ENCODE measurements at regions not wholly inside any gene's neighbourhood (a gene's known extent, or its start where the extent isn't known, plus 50 kb on each side); places are given as distances from the start of the nearest gene placed in this dataset.

DNA sequence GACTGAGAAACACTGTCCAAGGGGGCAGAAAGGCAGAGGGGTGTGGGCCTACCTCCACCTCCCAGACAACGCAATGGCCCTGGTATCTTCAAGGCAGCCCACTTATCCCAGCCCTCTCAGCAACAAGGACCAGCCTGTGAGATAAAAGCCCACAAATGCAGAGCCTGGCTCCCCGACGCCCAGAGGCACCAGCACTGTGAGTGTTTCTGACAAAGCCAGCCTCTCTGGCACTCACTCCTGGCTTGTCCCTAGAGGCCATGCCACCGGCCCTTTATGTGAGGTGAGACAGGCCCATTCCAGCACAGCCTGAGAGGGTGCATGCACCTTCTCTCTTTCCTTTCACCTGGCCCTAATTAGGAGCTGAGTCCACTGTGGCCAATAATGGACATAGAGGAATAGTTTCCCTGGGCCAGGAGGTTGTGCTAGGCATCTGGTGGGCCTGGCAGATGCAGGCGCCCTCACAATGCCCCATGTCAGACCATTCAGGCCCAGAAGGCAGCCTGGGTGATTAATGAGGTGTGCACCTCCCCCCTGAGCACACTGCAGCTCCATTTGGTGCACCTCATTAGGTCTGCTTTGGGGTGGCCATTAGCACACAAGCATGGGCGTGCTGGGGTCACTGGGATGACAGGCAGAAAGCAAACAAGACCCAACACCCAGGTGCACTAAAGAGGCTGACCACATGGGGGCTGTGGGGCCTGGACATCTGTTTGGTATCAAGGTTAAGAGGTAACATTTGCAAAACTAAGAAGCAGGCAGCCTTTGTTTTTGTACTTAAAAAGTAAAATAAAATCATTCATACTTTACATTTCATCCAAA, 176.0 kb downstream of the MED10 start:
- no peak for DNase-seq (ENCODE audit: extremely low spot score, unreplicated experiment)
- H3K9me3 Mint-ChIP-seq = peaks cover under 1% of the 10 kb centered on the region
- H3K27ac Mint-ChIP-seq = no peak overlapping the region
- TF ChIP-seq CTCF (conservative IDR thresholded peaks at IDR 0.05) = peak; percentile 63
- no peak overlapping the region for H3K4me3 Mint-ChIP-seq
- no peaks in the 10 kb centered on the region for H3K36me3 Mint-ChIP-seq
- H3K4me1 Mint-ChIP-seq (ENCODE audit: unreplicated experiment) = no peaks in the 10 kb centered on the region
- H3K27me3 Mint-ChIP-seq = no peaks in the 10 kb centered on the region

DNA sequence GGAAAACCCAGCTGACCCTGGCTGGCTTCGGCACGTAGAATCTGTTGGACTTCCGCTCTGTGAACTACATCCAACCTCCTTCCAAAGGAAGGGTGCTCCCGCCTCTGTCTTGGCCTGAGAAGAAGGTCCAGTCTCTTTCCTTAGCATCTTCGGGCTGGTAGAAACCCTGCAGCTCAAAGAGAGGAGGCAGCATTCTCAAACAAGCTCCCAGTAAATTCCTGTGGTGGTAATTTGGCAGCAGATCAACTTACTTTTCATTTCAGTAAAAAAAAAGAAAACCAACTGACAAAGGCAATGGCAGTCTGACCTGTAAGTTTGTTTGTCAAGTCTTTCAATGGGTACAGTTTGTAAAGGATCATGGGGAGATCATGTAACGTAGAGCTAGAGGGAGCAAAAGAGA, 176.7 kb downstream of the MED10 start:
- DNase-seq (ENCODE audit: extremely low spot score, unreplicated experiment) = no peak
- TF ChIP-seq CTCF (conservative IDR thresholded peaks at IDR 0.05) = no peak
- Mint-ChIP-seq H3K27me3 (no peaks in the 10 kb centered on the region), H3K4me1 (ENCODE audit: unreplicated experiment) (no peaks in the 10 kb centered on the region), H3K4me3 (no peak overlapping the region), H3K36me3 (no peaks in the 10 kb centered on the region), H3K9me3 (peaks cover 7% of the 10 kb centered on the region), H3K27ac (no peak overlapping the region)

DNA sequence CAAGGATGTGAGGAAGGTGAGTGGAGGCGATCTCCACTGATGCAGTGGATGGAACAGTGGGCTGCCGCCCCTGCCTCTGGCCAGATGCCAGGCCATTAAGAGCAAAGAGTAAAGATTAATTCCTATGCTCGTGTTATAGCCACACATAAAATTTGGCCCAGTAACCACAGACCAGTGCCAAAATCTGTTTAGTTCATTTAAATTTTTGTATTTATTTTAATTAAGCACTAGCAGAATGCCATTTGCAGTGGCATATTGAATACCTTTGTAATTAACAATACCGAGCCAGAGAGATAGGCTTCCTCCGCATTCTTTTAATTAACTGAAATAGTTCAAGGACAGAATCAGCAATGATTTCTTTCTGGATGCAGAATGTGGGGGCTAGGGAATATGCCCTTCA, 179.8 kb downstream of the MED10 start:
- no peak for TF ChIP-seq CTCF (conservative IDR thresholded peaks at IDR 0.05)
- H3K4me3 Mint-ChIP-seq = no peak overlapping the region
- no peaks in the 10 kb centered on the region for H3K27me3 Mint-ChIP-seq
- no peak overlapping the region for H3K27ac Mint-ChIP-seq
- no peaks in the 10 kb centered on the region for H3K36me3 Mint-ChIP-seq
- peaks cover 7% of the 10 kb centered on the region for H3K9me3 Mint-ChIP-seq
- no peak for DNase-seq (ENCODE audit: extremely low spot score, unreplicated experiment)
- H3K4me1 Mint-ChIP-seq (ENCODE audit: unreplicated experiment) = peaks cover 10% of the 10 kb centered on the region

- Mint-ChIP-seq H3K27me3 (peaks cover 4% of the 10 kb centered on the region), H3K36me3 (no peaks in the 10 kb centered on the region), H3K4me3 (no peak overlapping the region), H3K9me3 (peaks cover 7% of the 10 kb centered on the region), H3K27ac (no peak overlapping the region), H3K4me1 (ENCODE audit: unreplicated experiment) (peaks cover 15% of the 10 kb centered on the region)
- TF ChIP-seq CTCF (conservative IDR thresholded peaks at IDR 0.05) = no peak
- no peak for DNase-seq (ENCODE audit: extremely low spot score, unreplicated experiment)
These were observed 180.9 kb downstream of the MED10 start for GRCh38 chr5:6197427-6197826.

DNA sequence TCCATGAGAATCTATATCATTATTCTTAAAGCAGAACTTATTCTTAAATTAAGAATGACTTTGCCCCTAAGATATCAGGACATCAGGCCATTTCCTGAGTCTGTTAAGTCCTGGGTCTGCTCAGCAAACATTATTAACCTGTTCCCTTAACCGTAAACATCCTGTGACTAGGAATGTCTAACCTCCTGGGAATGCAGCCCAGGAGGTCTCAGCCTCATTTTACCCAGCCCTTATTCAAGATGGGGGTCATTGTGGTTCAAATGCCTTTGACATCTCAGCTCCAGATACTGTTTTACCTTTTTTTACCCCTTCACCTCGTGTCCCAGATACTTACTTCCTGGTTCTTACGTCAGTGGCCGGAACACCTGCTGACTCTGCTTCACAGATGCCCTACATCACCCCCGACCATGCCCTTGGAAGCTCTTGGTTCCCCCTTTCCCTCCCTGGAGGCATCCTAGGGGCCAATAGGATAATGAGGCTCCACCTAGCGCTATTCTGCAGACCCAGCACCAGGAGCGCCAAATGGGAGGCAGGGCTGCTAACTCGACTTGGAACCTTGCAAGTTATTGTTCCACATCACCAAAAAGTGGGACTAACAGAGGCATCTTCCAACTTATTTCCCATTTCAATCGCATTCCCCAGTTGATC, 182.5 kb downstream of the MED10 start:
- Mint-ChIP-seq H3K4me3 (no peak overlapping the region), H3K9me3 (peaks cover 7% of the 10 kb centered on the region), H3K4me1 (ENCODE audit: unreplicated experiment) (peaks cover 15% of the 10 kb centered on the region), H3K36me3 (no peaks in the 10 kb centered on the region), H3K27me3 (peaks cover 4% of the 10 kb centered on the region), H3K27ac (no peak overlapping the region)
- TF ChIP-seq CTCF (conservative IDR thresholded peaks at IDR 0.05) = no peak
- DNase-seq (ENCODE audit: extremely low spot score, unreplicated experiment) = no peak
